ENCODE measurements at regions not wholly inside any gene's neighbourhood (a gene's known extent, or its start where the extent isn't known, plus 50 kb on each side); places are given as distances from the start of the nearest gene placed in this dataset.

GRCh38 chr12:107347261-107347660 is 253.9 kb upstream of the CRY1 start:
- DNase-seq (ENCODE audit: low read depth), result no peak

- DNase-seq (ENCODE audit: low read depth), result no peak
These were observed 255.8 kb upstream of the CRY1 start for GRCh38 chr12:107349008-107349747.

DNA sequence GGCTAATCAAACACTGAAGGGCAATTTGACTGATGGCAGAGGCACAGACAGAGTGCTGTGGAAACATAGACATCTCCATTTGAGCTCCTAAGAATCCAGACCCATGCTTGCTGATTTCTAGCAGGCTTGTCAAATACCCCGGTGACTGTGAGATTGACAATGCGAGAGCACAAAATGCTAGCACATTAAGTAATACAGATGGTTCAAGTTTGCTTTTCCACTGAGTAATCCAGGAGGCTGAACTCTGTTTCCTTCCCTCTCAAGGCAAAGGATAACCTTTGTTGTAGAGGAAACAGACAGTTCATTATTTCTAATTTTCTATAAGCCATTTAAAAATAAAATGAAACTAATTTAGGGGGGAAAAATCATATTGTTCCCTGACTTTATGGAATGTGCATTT is 256.5 kb upstream of the CRY1 start:
- DNase-seq (ENCODE audit: low read depth), result no peak

DNA sequence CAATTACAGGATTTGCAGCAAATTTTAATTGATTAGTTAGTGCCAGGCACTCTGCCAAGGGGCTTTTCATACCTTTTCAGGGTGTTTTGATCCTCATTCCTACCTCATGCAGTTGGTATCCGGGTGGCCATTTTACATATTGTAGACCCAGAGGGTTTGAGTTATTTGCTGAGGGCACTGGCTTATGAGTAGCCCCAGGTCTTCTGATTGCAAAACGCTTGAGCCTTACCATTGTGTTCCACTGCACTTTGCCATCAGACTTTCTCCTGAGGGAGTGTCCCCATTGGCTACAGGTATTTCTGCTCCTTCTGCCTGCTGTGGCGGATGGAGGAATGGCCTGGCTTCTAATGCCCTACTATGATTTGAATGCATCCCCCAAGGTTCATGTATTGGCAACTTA is 257.8 kb upstream of the CRY1 start:
- DNase-seq (ENCODE audit: low read depth), result no peak

DNA sequence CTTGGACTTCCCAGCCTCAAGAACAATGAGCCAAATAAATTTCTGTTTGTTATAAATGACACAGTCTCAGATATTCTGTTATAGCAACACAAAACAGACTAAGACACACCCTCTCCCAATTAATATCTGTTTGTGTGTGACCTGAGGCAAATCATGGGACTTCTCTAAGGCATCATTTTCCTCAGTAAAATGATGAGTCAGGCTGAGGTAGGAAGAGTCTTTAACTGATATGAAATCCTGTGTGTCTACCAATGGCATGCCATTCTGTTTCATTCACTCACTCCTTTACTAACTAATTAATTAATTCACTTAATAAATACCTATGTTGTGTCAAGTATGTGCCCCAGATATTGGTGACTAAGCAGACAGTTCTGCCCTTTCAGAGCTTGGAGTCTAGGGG is 258.4 kb upstream of the CRY1 start:
- DNase-seq (ENCODE audit: low read depth), result no peak

- no peak for DNase-seq (ENCODE audit: low read depth)
These were observed 259.2 kb upstream of the CRY1 start for GRCh38 chr12:107352347-107353081.

- no peak for DNase-seq (ENCODE audit: low read depth)
These were observed 260.0 kb upstream of the CRY1 start for GRCh38 chr12:107353312-107353711.

- no peak for DNase-seq (ENCODE audit: low read depth)
These were observed 261.7 kb upstream of the CRY1 start for GRCh38 chr12:107355004-107355565.

GRCh38 chr12:107355612-107356011 is 262.3 kb upstream of the CRY1 start:
- DNase-seq (ENCODE audit: low read depth), result no peak

GRCh38 chr12:107356266-107356936 is 263.1 kb upstream of the CRY1 start:
- no peak for DNase-seq (ENCODE audit: low read depth)

DNA sequence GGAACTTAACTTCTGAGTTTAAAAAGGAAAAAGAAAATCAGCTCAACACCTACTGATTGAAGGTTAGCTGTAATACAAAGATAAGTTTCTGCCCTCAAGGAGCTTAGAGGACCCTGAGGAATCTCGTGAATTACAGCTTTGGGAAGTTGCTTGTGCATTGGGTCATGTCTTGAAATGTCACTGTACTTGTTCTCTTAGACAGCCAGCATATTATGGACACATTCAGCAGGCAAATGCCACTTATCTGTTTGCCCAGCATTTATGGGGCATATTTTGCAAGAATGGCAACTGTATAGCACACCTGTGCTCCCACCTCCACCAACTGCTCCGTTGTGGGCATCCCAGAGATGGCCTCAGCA is 263.6 kb upstream of the CRY1 start:
- no peak for DNase-seq (ENCODE audit: low read depth)

DNA sequence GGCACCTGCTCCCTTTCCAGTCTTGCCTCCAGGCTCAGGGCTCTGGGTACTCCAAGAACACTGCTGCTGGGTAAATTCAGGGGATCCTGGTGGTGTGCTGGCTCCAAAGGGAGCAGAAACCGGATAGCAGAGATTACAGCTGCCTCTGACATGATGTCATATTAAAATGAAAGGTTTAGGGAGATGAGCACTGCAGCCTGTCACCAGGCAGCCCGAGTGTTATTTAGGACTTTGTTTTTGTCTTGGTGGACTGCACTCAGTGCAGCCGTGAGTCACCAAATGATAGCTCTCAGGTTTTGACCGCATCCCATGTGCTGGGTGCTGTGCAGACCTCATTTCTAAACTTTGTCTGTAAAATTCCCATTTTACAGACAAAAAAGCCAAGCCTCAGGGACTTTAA is 266.0 kb upstream of the CRY1 start:
- DNase-seq (ENCODE audit: low read depth), result no peak

GRCh38 chr12:107360033-107360432 is 266.7 kb upstream of the CRY1 start:
- DNase-seq (ENCODE audit: low read depth), result no peak

GRCh38 chr12:107360482-107360881 is 267.1 kb upstream of the CRY1 start:
- DNase-seq (ENCODE audit: low read depth), result no peak

- DNase-seq (ENCODE audit: low read depth), result no peak
These were observed 268.6 kb upstream of the CRY1 start for GRCh38 chr12:107361970-107362369.

DNA sequence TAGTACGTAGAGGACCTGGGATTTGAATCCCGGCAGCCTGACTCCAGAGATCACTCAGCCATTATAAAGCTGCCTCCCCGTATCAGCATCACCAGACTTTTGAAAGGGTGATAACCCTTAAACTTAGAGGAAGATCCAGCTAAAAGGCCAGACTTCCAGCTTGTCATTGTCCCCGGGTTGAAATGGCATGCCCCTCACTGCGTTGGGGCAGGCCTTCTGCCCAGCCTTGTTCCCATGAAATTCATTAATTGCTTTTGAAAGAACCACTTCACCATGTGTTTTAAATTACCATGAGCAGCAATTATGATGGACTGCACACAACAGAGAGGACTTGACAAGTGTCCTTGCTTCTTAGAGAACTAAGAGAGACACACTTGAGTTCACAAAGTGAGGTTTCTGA is 269.6 kb upstream of the CRY1 start:
- no peak for DNase-seq (ENCODE audit: low read depth)

DNA sequence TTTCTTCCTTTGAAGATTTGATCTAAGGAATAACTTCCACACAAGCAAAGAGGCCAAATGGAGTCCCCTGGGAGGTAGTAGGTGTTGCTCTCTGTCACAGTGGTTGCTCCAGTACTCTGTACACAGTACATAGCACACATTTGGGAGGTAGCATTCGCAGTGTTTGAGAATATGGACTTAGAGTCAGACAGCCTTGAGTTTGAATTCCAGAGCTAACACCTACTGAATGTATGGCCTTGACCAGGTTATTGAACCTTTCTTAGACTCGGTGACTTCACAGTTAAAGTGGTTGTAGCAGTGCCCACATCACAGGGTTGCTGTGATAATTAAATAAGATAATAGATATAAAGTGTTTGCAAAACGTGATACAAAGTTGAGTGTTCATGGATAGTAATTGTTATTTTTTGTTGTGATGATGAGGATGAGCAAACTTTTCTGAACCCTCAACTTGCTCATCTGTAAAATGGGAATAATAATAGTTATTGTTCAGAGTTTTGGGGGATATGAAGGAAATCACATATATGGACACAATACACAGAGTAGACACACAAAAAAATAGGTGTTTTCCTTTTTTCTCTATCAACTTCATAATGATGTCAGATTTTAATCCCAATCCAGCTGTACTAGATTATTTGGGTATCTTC is 271.6 kb upstream of the CRY1 start:
- DNase-seq (ENCODE audit: low read depth), result no peak

DNA sequence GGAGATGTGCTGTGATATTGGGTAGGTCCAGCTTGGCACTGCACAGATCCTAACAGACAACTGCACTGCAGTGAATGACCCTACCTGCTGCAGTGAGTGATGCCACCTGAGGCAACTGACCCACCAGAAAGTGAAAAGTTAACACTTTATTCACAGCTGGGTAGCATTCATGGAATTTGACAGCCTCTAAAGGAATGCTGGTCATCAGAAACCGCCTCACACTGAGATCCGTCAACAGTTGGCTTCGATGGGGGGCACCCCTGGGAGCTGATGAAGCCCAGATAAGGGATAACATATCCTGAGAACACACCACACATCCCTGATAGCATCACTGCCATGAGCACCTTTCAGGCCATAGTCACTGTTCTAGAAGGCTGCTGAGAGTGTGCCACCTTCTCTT is 272.4 kb upstream of the CRY1 start:
- no peak for DNase-seq (ENCODE audit: low read depth)

DNA sequence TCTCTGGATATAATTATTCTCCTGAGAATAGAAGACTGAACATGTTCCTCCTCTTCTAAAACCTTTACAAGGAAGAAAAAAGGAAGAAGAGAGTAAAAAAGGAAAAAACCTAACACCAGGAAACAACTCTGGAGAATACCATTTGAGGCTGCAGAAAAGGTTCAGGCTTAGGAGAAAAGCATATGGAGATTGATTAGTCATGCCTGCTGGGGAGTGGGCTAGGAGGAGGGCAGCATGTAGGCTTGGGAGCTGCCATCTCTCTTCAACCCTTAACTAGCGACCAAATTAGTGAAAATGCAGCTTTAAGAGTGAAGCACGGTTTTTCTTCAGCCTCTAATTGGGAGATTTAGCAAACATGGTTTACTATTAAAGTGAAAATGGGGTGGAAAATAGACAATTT is 273.0 kb upstream of the CRY1 start:
- no peak for DNase-seq (ENCODE audit: low read depth)

DNA sequence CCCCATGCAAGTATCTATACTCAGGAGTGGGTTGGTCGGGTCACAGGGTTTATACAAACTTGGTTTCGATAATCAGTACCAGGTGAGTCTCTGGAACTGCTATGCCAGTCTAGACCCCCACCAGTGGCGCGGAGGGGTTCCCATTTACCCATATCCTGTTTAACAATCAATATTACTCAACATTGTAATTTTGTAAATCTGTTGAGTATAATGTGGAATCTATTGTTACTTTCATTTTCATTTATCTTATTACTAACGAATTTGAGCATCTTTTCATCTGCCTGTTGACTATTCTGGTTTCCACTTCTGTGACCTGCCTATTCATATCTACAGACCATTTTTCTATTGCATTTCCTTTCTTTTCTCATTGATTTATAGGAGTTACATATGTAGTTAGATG is 275.2 kb upstream of the CRY1 start:
- no peak for DNase-seq (ENCODE audit: low read depth)

DNA sequence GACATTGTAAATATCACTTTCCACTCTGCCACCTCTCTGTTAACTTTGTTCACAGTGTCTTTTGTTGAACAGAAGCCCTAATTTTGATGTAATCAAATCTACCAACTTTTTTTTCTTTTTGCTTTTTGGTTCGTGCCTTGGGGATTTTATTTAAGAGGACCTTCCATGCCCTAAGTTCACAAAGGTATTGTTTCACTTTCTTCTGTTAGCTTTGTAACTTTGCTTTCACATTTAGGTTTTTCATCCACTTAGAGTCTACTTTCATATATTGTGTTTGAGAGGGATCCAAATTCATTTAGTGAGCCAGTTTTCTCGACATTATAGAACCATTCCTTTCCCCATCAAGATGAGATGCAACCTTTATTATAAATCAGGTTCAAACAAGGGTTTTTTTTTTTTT is 275.7 kb upstream of the CRY1 start:
- no peak for DNase-seq (ENCODE audit: low read depth)

GRCh38 chr12:107369679-107370078 is 276.3 kb upstream of the CRY1 start:
- DNase-seq (ENCODE audit: low read depth), result no peak
